GM12892 (cell line): ENCODE measurements at regions not wholly inside any gene's neighbourhood (a gene's known extent, or its start where the extent isn't known, plus 50 kb on each side); places are given as distances from the start of the nearest gene placed in this dataset.

Experiments
- POLR2A ChIP-seq: IDR thresholded peaks from 2 replicates; pipeline ENCODE4 v1.6.1; 2011; ENCODE audit warnings: low read depth, low read length, control low read depth
- POLR2AphosphoS5 ChIP-seq: IDR thresholded peaks from 2 replicates; pipeline ENCODE4 v1.6.1; 2011; ENCODE audit warnings: low read depth, low read length, control low read depth
- TAF1 ChIP-seq: IDR thresholded peaks from 2 replicates; pipeline ENCODE4 v1.6.1; 2011; ENCODE audit warnings: low read depth, mild to moderate bottlenecking, control low read depth, low read length, borderline replicate concordance

DNA sequence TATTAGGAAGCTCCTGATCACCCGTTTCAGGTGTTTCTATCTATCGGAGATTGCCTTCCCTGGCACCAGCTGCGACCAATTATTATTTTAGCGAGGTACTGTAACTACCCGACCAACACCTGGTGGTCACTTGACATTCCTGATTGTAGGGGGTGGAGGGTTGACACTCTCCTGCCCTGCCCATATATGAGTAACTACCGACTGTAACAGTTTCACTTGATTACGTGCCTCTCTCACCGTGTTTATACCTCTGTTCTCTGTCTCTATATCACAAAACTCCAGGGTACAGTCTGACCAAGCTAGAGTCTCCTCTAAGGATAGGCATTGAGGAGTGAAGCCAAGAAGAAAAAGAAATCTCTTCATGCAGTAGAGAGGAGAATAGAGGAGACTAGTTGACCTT lies 268.0 kb upstream of the LRATD1 start:
- TF ChIP-seq POLR2AphosphoS5 (no peak), POLR2A (no peak), TAF1 (no peak)
